ENCODE measurements at regions not wholly inside any gene's neighbourhood (a gene's known extent, or its start where the extent isn't known, plus 50 kb on each side); places are given as distances from the start of the nearest gene placed in this dataset.

GRCh38 chr4:114326358-114326757 lies 272.2 kb upstream of the UGT8 start:
- TF ChIP-seq CTCF (IDR thresholded peaks at IDR 0.05 in 4 of 5, conservative IDR thresholded peaks at IDR 0.05 in 1 of 5) (no peak), POLR2A (IDR thresholded peaks at IDR 0.05) (no peak)

Measured in gastrocnemius medialis (tissue), 4 donors.